ENCODE measurements at regions not wholly inside any gene's neighbourhood (a gene's known extent, or its start where the extent isn't known, plus 50 kb on each side); places are given as distances from the start of the nearest gene placed in this dataset.

DNA sequence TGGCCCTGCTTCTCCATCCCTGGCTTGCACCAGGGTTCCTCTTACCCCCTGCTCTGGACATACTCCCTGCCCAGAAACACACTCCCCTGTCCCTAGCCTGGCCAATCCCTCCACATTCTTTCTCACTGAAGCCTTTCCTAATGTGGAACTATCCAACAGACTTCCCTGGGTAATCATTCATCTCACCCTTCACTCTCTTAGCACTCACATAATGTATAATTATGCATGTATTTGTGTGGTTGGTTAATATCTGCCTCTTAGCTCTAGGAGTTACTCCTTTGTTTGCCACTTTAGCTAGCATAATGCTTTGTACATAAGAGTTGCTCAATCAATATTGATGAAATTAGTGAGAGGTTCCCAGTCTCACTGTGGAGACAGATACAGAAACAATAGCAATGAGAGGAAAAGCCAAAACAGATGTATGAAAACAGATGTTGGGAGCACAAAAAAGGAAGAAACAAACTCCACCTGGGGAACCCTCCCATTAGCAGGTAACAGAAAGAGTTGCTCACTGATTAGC is 76.9 kb upstream of the WARS2 start:
- H3K4me3 ChIP-seq (replicated peaks; ENCODE audit: low read depth, low read length), result no peak overlapping the region
- DNase-seq (ENCODE audit: low read depth), result no peak
- TF ChIP-seq, protein P1, sequence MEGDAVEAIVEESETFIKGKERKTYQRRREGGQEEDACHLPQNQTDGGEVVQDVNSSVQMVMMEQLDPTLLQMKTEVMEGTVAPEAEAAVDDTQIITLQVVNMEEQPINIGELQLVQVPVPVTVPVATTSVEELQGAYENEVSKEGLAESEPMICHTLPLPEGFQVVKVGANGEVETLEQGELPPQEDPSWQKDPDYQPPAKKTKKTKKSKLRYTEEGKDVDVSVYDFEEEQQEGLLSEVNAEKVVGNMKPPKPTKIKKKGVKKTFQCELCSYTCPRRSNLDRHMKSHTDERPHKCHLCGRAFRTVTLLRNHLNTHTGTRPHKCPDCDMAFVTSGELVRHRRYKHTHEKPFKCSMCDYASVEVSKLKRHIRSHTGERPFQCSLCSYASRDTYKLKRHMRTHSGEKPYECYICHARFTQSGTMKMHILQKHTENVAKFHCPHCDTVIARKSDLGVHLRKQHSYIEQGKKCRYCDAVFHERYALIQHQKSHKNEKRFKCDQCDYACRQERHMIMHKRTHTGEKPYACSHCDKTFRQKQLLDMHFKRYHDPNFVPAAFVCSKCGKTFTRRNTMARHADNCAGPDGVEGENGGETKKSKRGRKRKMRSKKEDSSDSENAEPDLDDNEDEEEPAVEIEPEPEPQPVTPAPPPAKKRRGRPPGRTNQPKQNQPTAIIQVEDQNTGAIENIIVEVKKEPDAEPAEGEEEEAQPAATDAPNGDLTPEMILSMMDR (IDR thresholded peaks at IDR 0.05; ENCODE audit: low read length, missing control alignments), result no peak

GRCh38 chr1:119219711-119220110 is 79.3 kb upstream of the WARS2 start:
- H3K4me3 ChIP-seq (replicated peaks; ENCODE audit: low read depth, low read length), result no peak overlapping the region
- TF ChIP-seq, protein P1 (IDR thresholded peaks at IDR 0.05; ENCODE audit: low read length, missing control alignments), result no peak
- no peak for DNase-seq (ENCODE audit: low read depth)

- H3K4me3 ChIP-seq (replicated peaks; ENCODE audit: low read depth, low read length), result no peak overlapping the region
- TF ChIP-seq, protein P1 (IDR thresholded peaks at IDR 0.05; ENCODE audit: low read length, missing control alignments), result no peak
Observed at GRCh38 chr1:119220991-119221390, 80.5 kb upstream of the WARS2 start.

DNA sequence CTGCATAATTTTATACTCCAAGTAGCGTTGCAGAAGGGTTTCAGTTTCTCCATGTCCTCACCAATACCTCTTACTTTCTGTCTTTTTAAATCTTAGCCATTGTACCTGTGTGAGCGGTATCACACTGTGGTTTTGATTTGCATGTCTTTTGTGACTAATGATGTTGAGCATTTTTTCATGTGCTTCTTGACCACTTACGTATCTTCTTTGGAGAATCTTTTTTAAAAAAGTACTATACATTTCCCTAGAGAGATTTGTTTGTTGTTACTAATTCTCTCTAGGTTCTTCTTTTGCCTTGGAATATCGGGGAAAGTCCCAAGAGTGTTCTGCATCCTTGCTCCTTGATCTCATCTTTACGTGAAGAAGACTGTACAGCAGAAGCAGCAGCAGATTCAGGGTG is 81.8 kb upstream of the WARS2 start:
- no peak overlapping the region for H3K4me3 ChIP-seq (replicated peaks; ENCODE audit: low read depth, low read length)
- no peak for DNase-seq (ENCODE audit: low read depth)
- TF ChIP-seq, protein P1 (IDR thresholded peaks at IDR 0.05; ENCODE audit: low read length, missing control alignments), result no peak

More at GRCh38 chr1:119220991-119221390, 80.5 kb upstream of the WARS2 start:
- peak; percentile 4 for DNase-seq (ENCODE audit: low read depth)

DNA sequence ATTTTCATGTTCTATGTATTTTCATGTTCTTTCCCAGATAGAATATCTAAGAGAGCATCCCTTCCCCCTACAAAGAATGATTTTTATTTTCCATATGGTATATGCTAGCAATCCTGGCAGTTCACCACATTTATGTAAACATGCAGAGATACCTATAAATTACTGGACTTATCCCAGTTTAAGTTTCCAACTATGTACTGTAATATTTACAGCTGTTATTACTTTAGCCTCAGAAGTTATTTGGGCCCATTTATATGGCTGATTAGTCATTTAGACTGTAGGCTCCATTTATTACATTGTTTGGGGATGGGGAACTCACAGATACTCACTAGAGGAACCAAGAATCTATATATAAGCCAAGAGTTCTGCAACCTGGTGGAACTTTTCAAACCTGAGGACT is 84.8 kb upstream of the WARS2 start:
- no peak overlapping the region for H3K4me3 ChIP-seq (replicated peaks; ENCODE audit: low read depth, low read length)
- DNase-seq (ENCODE audit: low read depth), result no peak
- TF ChIP-seq, protein P1 (IDR thresholded peaks at IDR 0.05; ENCODE audit: low read length, missing control alignments), result no peak

- no peak overlapping the region for H3K4me3 ChIP-seq (replicated peaks; ENCODE audit: low read depth, low read length)
- TF ChIP-seq, protein P1 (IDR thresholded peaks at IDR 0.05; ENCODE audit: low read length, missing control alignments), result no peak
- no peak for DNase-seq (ENCODE audit: low read depth)
Observed at GRCh38 chr1:119225831-119226230, 85.4 kb upstream of the WARS2 start.

DNA sequence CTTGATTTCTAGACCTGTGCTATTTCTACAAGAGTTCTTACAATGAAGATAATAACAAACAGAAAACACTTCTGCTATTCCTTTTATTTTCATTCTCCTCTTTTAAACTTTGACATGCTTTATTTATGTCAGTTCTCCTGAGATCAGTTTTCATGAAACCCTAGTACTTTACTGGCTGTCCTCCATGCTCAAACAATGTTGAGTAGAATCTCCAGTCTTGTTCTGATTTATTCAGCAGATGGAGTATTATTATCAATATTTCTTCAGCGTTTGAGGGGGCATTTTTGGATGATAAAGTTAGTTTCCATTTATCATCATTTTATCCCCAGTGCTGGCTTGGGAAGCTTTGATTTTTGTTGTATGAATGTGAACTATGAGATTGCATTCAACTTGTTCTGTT is 85.9 kb upstream of the WARS2 start:
- H3K4me3 ChIP-seq (replicated peaks; ENCODE audit: low read depth, low read length), result no peak overlapping the region
- DNase-seq (ENCODE audit: low read depth), result no peak
- TF ChIP-seq, protein P1 (IDR thresholded peaks at IDR 0.05; ENCODE audit: low read length, missing control alignments), result no peak

Measured in fibroblast of pulmonary artery (primary cell).